Ammon's horn (tissue), 1 donor: ENCODE measurements at regions not wholly inside any gene's neighbourhood (a gene's known extent, or its start where the extent isn't known, plus 50 kb on each side); places are given as distances from the start of the nearest gene placed in this dataset.
A peak's percentile ranks its signal among the peaks of the same experiment; 100 is the strongest.

Experiments used
- DNase-seq: peaks from one replicate; pipeline ENCODE4 v3.0.0-alpha.2; 2016; ENCODE audit warnings: low spot score

DNA sequence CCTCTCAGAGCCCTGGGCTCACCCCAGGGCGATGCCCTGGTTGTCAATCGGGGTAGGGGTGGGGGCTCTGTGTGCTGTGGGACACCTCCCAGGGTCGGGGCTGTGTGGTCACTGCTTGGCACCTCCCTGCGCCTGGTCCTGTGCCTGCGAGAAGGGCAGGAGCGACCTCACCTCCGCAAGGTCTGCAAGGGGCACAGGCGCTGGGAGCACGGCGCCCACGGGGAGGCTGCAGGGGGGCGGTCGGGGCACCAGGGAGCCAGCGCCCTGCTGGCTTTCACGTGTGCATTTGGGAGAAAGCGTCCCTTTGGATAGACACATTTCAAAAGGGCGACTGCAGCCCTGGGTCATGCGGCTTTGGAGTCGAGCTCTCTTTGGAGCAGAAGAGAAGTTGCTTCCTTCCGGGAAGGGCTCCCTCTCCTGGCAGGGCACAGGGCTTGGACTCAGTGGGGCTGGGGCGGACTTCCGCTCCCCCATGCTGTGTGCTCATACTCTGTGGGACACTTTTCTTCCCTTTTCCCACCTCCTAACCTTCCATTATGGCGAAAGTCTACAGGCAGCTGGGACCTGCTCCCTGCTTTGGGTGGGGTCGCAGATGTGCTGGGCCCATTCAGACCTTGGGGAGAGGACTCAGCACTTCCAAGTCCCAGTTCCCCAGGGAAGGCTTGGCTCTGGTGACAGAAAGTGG is 52.9 kb upstream of the SLC28A3 start:
- DNase-seq, result no peak

DNA sequence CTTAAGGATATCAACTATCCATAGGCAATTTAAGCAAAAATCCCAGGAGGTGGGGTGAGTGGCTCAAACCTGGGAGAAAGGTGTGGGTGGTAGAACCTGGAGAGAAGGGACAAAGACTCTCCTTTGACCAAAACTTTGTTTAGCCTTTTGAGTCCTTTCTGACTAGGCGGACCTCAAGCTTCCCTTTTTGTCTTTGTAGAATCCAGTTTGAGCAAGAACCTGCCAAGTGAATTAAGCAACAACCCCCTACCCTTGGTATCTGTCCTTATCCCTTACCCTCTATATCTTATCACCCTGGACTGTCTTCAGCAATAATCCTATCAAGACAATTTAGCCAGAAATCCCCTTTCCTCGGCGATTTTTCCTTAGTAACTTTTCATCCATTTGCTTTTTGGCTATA is 53.5 kb upstream of the SLC28A3 start:
- no peak for DNase-seq

- DNase-seq, result peak; percentile 84
Measured at GRCh38 chr9:84397151-84397728, 56.7 kb upstream of the SLC28A3 start.

GRCh38 chr9:84397822-84398221 is 57.3 kb upstream of the SLC28A3 start:
- no peak for DNase-seq

DNA sequence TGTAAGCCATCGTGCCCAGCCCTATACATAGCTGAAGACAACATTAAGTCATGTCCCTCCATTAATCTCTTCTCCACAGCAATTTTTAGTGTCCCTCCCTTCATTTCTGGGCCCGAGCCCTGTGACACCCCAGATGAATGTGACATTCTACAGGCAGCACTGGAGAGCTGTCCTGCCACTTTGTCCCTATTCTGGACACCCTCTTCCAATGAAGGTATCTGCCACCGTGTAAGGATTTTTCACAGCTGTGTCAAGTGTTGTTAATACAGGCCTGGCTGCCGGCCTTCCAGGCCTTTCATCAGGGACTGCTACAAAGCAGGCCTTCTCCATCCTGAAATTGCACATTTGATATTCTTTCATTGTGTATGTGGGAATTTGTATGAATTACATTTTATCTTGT is 62.0 kb upstream of the SLC28A3 start:
- DNase-seq, result no peak

GRCh38 chr9:84403288-84403687 is 62.7 kb upstream of the SLC28A3 start:
- no peak for DNase-seq

DNA sequence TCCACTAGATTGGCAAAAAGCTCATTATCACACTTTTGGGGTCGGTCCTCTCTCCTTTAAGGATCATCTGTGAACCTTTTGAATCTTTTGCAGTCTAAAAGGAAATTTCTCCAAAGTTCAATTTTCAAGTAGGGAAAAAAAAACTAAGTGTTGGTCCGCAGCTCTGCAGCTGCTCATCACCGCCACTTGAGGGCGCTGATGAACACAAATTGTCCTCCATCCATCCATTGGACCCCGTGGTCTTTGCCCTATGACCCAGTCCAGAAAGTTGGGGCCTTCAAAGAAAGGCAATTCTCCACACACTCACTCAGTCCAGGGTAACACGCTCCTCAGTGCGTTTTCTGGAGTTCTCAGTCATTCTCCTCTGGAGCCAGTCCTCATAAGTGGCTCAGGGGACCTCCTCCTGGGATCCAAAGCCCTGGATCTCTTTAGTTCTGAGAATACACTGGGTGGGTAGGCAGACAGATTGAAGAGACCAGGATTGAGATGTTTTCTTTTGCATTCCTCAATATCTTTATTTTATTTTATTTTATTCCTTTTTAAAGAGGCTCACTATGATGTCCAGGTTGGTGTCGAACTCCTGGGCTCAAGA is 63.6 kb upstream of the SLC28A3 start:
- DNase-seq, result no peak

- DNase-seq, result no peak
Measured at GRCh38 chr9:84405667-84406066, 65.1 kb upstream of the SLC28A3 start.

DNA sequence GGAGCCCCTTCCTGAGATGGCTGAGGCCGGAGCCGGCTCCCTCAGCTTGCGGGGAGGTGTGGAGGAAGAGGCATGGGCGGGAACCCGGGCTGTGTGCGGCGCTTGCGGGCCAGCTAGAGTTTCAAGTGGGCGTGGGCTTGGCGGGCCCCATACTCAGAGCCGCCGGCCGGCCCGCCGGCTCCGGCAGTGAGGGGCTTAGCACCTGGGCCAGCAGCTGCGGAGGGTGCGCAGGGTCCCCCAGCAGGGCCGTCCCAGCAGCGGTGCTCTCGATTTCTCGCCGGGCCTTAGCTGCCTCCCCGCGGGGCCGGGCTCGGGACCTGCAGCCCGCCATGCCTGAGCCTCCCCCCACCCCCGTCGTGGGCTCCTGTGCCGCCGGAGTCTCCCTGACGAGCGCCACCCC is 67.9 kb upstream of the SLC28A3 start:
- DNase-seq, result no peak

DNA sequence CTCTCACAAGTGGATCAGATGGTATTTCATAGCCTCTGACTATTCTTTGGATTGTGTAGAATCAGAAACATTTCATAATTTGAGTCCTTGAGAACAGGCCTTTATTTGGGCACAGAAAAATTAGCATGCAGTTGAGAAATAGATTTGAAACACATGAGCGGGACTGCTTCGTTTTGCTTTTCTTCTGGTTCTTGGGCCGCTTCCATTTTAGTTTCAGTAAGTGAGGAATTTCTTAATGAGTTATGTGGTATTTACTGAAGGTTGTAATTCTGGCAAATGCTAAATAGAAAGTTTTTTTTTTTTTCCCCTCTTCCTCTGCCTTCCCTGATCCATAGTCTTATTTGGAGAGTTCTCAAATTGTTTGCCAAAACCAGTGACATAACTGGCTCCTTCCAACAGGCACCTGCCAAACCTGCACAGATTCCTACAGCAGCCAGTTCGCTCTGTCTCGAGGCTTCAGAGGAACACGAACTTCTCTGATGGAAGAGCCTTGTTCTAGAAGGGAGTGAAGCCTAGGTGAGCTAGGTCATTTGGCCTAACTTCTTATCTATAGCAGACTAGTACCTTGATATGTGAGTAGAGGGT is 71.2 kb upstream of the SLC28A3 start:
- DNase-seq, result peak; percentile 9

GRCh38 chr9:84412654-84413053 is 72.1 kb upstream of the SLC28A3 start:
- no peak for DNase-seq

DNA sequence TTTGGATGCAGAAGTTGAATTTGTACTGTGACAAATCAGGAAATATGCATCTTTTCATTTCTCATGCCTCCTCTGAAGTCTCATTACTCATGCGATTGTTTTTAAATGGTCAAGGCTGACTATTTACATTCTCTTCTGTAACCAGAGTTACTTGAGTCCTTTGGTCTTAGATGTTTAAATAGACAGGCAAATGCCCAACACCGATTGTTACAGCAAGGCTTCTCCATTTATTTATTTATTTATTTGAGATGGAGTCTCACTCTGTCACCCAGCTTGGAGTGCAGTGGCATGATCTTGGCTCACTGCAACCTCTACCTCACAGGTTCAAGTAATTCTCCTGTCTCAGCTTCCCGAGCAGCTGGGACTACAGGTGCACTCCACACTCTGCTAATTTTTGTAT is 72.7 kb upstream of the SLC28A3 start:
- DNase-seq, result no peak

DNA sequence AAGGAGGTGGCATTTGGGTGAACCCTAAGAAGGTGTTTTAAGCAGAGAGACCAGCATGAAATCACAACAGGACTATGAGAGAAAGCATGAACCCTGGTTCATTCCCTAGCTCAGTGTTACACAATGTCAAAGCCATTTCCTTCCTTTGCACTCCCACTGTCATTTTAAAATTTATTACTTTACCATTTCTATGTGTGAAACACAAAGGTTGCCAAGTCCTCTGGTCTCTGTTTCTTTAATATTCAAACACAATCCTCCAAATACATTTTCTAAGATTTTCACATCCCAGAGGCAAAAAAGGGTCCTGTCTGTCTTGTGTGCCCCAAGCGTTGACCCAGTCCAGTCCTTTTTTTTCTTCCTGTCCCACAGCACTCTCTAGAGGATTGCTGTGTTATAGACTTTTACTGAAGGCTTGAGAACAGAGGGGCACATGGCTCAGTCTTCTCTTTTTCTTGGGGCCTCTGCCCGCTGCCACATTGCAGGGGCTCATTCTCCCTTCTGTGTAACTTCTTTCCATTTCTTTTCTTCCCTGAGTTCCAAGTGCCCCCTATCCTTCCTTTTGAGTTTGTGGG is 78.6 kb upstream of the SLC28A3 start:
- DNase-seq, result no peak

DNA sequence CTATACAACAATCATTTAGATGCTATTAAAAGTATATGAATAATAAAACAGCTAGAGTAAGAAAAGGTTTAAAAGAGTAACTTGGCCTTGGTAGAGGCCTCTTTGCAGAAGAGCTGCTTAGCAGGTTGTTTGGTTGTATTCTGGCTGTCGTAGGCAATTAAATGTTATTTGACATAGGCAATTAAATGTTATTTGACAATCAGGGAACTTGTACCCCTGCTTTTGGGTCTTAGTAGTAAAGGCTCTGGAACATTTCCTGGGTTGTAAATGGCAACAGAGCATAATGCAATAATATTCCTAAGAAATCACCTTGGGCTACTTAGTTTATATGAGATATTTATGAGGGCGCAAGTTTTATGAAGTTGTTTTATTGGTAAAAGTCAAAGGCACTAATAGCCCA is 84.4 kb upstream of the SLC28A3 start:
- DNase-seq, result no peak

GRCh38 chr9:84432746-84433145 is 92.2 kb upstream of the SLC28A3 start:
- no peak for DNase-seq

- no peak for DNase-seq
Measured at GRCh38 chr9:84435902-84436301, 95.3 kb upstream of the SLC28A3 start.

- DNase-seq, result peak; percentile 57
Measured at GRCh38 chr9:84436386-84437109, 96.0 kb upstream of the SLC28A3 start.

GRCh38 chr9:84438391-84438790 is 97.8 kb upstream of the SLC28A3 start:
- no peak for DNase-seq

DNA sequence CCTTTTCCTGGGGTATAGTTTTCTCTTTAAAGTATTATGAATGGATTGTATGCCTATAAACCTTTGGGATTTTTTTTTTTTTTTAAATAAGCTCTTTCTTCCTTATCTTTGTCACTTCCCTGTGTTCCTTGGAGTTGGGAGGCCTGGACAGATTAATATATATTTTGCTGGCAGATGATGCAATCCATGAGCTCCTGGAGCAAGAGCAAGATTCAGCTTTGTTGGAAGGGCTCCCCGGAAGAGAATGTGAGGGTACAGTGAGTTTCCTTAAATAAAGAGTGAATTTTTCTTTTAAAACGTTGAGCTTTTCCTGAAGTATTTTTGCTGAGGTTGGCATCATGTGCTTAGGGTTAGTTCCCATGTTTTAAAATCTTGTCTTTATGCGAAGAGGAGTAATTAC is 98.7 kb upstream of the SLC28A3 start:
- DNase-seq, result no peak

DNA sequence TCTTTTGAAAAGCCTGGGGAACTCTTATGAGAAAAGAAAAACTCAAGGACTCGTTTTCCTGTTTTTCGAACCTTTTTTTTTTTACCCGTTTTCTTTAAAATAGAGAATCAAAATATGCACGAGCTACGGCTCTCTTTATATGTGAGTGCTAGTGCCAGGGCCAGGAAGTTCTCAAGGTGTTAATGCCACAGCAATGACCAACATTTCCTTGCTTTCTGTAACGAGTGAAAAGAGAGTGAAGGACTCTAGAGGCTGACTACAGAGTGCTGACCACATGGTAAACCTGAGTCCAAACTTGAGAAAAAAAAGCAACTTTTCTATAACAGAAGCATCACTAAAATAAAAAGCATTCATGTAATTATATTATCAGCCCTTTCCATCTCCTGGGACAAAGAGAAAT is 102.2 kb upstream of the SLC28A3 start:
- DNase-seq, result no peak

DNA sequence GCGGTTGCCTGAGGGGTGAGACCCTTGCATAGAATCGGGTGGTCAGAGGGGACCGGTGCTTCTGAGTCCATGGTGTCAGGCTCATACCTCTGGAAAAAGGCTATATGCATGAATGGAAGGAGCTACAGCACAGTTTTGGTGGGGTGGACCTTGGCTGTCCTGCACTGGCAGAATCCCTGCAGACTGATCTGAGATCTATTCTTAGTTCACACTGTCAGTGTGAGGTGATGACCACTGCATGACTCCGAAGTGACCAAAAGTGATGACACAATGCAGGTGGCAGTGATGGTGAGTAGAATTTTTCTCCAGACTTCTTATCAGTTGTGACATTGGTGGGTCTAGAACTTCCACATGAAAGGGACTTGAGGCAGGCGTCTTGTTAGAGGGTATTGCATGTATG is 105.2 kb upstream of the SLC28A3 start:
- DNase-seq, result no peak

GRCh38 chr9:84447305-84447704 is 106.7 kb upstream of the SLC28A3 start:
- no peak for DNase-seq
